Astrocyte (in vitro differentiated cells and primary cell): ENCODE measurements at regions not wholly inside any gene's neighbourhood (a gene's known extent, or its start where the extent isn't known, plus 50 kb on each side); places are given as distances from the start of the nearest gene placed in this dataset.

Source experiments
- DNase-seq: peaks from one replicate; pipeline ENCODE4 v3.0.0-alpha.2; 2010; ENCODE audit warnings: low read depth
- FAIRE-seq: peaks from 2 replicates; lab custom pipeline; 2011; peaks lifted over from hg19 to GRCh38; lab: Jason Lieb, UNC
- H2AFZ ChIP-seq: 2 replicates; pipeline ENCODE4 v1.6.0; 2012; ENCODE audit warnings: low read depth, low read length, inconsistent platforms
- H3K27ac ChIP-seq: 2 replicates; pipeline ENCODE4 v1.5.1; 2011; ENCODE audit warnings: low read depth, low read length, inconsistent platforms
- H3K27me3 ChIP-seq: 2 replicates; pipeline ENCODE4 v1.6.0; 2011; ENCODE audit warnings: low read length, inconsistent platforms; ENCODE audit not compliant: insufficient read depth
- H3K36me3 ChIP-seq: 2 replicates; pipeline ENCODE4 v1.5.1; 2011; ENCODE audit warnings: low read length, inconsistent platforms; ENCODE audit not compliant: insufficient read depth
- H3K4me1 ChIP-seq: 2 replicates; pipeline ENCODE4 v1.5.1; 2011; ENCODE audit warnings: low read length, inconsistent platforms; ENCODE audit not compliant: insufficient read depth
- H3K4me2 ChIP-seq: 2 replicates; pipeline ENCODE4 v1.6.0; 2012; ENCODE audit warnings: low read length, inconsistent platforms
- H3K4me3 ChIP-seq: 2 replicates; pipeline ENCODE4 v1.5.1; 2011; ENCODE audit warnings: low read depth, mild to moderate bottlenecking, low read length, inconsistent platforms; ENCODE audit not compliant: insufficient read depth
- H3K79me2 ChIP-seq: 2 replicates; pipeline ENCODE4 v1.6.0; 2012; ENCODE audit warnings: mild to moderate bottlenecking, low read length, inconsistent platforms; ENCODE audit not compliant: insufficient read depth
- H3K9ac ChIP-seq: 2 replicates; pipeline ENCODE4 v1.6.0; 2012; ENCODE audit warnings: mild to moderate bottlenecking, low read length, inconsistent platforms
- H3K9me3 ChIP-seq: 2 replicates; pipeline ENCODE4 v1.5.1; 2012; ENCODE audit warnings: low read depth, mild to moderate bottlenecking, low read length, inconsistent platforms; ENCODE audit not compliant: insufficient read depth
- H4K20me1 ChIP-seq: 2 replicates; pipeline ENCODE4 v1.6.0; 2012; ENCODE audit warnings: low read length, inconsistent platforms; ENCODE audit not compliant: insufficient read depth
- H3K27ac Mint-ChIP-seq: one replicate; pipeline ENCODE4 v1.8.0; 2021; ENCODE audit warnings: mild to moderate bottlenecking, mixed read lengths; ENCODE audit not compliant: unreplicated experiment
- H3K27me3 Mint-ChIP-seq: one replicate; pipeline ENCODE4 v1.8.0; 2021; ENCODE audit warnings: low read depth, mixed read lengths; ENCODE audit not compliant: unreplicated experiment
- H3K36me3 Mint-ChIP-seq: one replicate; pipeline ENCODE4 v1.8.0; 2021; ENCODE audit warnings: low read depth, mixed read lengths; ENCODE audit not compliant: unreplicated experiment
- H3K4me1 Mint-ChIP-seq: one replicate; pipeline ENCODE4 v1.8.0; 2021; ENCODE audit warnings: low read depth, mixed read lengths; ENCODE audit not compliant: unreplicated experiment
- H3K4me3 Mint-ChIP-seq: one replicate; pipeline ENCODE4 v1.8.0; 2021; ENCODE audit warnings: mild to moderate bottlenecking, moderate library complexity, mixed read lengths; ENCODE audit not compliant: unreplicated experiment
- H3K9me3 Mint-ChIP-seq: one replicate; pipeline ENCODE4 v1.8.0; 2021; ENCODE audit warnings: mild to moderate bottlenecking, mixed read lengths; ENCODE audit not compliant: unreplicated experiment
- EZH2 ChIP-seq: IDR thresholded peaks from 2 replicates; pipeline ENCODE4 v1.6.1; 2012; ENCODE audit warnings: mild to moderate bottlenecking, low read length, inconsistent platforms; ENCODE audit not compliant: insufficient read depth
- TF ChIP-seq, protein P1 (sequence below): IDR thresholded peaks from 2 replicates; pipeline ENCODE4 v1.5.1; 2011; ENCODE audit warnings: low read depth, mild to moderate bottlenecking, inconsistent platforms, low read length, moderate library complexity; ENCODE audit not compliant: insufficient read depth

DNA sequence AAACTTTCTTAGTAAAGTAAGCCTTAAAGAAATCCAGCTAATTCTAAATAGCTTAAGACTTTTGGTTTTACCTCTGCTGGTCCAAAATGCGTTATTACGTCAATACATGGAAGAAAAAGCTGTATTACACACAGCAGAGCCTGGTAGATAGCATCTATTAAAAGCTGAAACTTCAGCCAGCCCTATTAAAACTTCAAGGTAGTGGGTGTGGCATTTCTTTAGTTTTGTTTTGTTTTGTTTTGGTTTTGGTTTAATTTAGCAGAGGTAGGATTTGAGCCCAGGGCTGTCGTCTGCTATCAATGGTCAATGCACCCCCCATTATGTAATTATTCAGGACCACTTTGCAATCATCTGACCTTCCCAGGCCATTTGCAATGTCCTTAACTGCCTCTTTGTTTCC is 318.4 kb upstream of the MAF start:
- Mint-ChIP-seq H3K27ac (no peak overlapping the region), H3K4me3 (no peak overlapping the region), H3K9me3 (no peaks in the 10 kb centered on the region), H3K36me3 (no peaks in the 10 kb centered on the region), H3K27me3 (no peaks in the 10 kb centered on the region), H3K4me1 (peaks cover 4% of the 10 kb centered on the region)
- no peak overlapping the region for H3K9ac ChIP-seq
- H3K36me3 ChIP-seq: no peaks in the 10 kb centered on the region
- H3K4me1 ChIP-seq: no peaks in the 10 kb centered on the region
- no peak overlapping the region for H3K4me3 ChIP-seq
- no peak overlapping the region for H3K4me2 ChIP-seq
- no peaks in the 10 kb centered on the region for H3K9me3 ChIP-seq
- no peaks in the 10 kb centered on the region for H3K79me2 ChIP-seq
- no peaks in the 10 kb centered on the region for H3K27me3 ChIP-seq
- FAIRE-seq (no peak), DNase-seq (no peak)
- no peak overlapping the region for H3K27ac ChIP-seq
- TF ChIP-seq, protein P1, sequence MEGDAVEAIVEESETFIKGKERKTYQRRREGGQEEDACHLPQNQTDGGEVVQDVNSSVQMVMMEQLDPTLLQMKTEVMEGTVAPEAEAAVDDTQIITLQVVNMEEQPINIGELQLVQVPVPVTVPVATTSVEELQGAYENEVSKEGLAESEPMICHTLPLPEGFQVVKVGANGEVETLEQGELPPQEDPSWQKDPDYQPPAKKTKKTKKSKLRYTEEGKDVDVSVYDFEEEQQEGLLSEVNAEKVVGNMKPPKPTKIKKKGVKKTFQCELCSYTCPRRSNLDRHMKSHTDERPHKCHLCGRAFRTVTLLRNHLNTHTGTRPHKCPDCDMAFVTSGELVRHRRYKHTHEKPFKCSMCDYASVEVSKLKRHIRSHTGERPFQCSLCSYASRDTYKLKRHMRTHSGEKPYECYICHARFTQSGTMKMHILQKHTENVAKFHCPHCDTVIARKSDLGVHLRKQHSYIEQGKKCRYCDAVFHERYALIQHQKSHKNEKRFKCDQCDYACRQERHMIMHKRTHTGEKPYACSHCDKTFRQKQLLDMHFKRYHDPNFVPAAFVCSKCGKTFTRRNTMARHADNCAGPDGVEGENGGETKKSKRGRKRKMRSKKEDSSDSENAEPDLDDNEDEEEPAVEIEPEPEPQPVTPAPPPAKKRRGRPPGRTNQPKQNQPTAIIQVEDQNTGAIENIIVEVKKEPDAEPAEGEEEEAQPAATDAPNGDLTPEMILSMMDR: no peak
- TF ChIP-seq EZH2: no peak
- H4K20me1 ChIP-seq: no peaks in the 10 kb centered on the region
- H2AFZ ChIP-seq: no peak overlapping the region

DNA sequence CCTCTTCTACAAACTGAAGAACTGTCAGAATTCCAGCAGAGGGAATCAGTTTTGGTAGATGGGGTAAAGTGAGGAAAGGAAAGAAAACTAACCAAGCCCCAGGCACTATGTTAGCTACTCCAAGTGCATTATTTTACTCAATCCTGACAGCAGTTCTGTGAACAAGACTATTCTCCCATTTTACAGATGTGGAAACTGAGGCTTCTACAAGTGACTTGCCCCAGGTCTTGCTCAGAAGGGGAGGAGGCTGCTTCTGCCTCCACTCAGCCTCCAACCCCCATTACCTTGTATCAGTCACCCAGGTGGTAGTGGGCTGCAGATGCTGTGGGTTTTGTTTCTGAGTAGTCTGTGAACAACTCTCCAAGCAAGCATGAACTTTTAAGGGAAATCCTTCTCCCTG is 315.2 kb upstream of the MAF start:
- no peaks in the 10 kb centered on the region for H3K36me3 Mint-ChIP-seq
- no peaks in the 10 kb centered on the region for H3K27me3 ChIP-seq
- no peak for DNase-seq
- no peak overlapping the region for H3K9ac ChIP-seq
- no peak overlapping the region for H3K4me2 ChIP-seq
- H3K36me3 ChIP-seq: no peaks in the 10 kb centered on the region
- H3K9me3 Mint-ChIP-seq: no peaks in the 10 kb centered on the region
- H3K27ac Mint-ChIP-seq: no peak overlapping the region
- H3K4me3 Mint-ChIP-seq: no peak overlapping the region
- H4K20me1 ChIP-seq: no peaks in the 10 kb centered on the region
- no peaks in the 10 kb centered on the region for H3K79me2 ChIP-seq
- TF ChIP-seq EZH2: no peak
- TF ChIP-seq, protein P1: no peak
- no peak overlapping the region for H3K27ac ChIP-seq
- H3K27me3 Mint-ChIP-seq: no peaks in the 10 kb centered on the region
- H3K4me3 ChIP-seq: no peak overlapping the region
- H3K4me1 ChIP-seq: peaks cover 2% of the 10 kb centered on the region
- H3K9me3 ChIP-seq: no peaks in the 10 kb centered on the region
- H2AFZ ChIP-seq: no peak overlapping the region
- no peak for FAIRE-seq
- H3K4me1 Mint-ChIP-seq: peaks cover 3% of the 10 kb centered on the region

DNA sequence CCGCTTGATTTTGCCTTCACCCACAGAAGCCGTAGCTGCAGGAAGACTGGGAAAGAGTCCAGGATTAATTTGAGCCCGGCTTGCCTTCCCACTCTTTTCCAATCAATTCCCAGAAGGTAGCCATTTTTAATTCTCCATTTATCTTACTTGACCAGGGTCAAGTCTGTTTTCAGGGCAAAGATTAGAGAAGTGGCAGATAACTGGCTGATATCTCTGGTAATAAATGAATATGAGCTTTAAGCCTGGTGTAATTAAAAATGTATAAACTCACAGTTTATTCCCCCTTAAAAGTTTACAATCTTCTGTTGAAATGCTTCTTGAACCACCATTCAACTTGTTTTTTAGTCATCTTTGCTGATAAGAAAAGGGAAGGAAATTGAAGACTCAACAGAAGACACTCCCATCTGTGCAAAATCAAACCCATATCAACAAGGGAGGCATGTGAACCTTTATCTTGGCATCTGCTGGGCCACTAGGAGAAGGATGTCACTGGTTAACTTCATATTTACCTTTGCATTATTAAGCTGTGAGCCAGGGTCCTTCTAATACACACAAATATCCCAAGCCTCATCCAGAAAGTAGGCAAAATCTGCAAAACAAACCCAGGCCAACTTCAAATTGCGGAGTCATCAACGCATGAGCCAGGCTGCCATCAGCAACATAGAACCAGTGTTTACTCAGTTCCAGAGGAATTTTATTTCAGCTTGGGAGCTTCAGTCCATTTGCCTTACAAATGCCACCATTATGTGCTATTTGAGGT is 314.6 kb upstream of the MAF start:
- Histone ChIP-seq H4K20me1 (no peaks in the 10 kb centered on the region), H3K36me3 (no peaks in the 10 kb centered on the region), H3K79me2 (no peaks in the 10 kb centered on the region), H3K27me3 (no peaks in the 10 kb centered on the region), H3K9ac (no peak overlapping the region), H3K9me3 (no peaks in the 10 kb centered on the region), H3K4me3 (no peak overlapping the region), H2AFZ (no peak overlapping the region), H3K4me1 (peaks cover 2% of the 10 kb centered on the region), H3K4me2 (no peak overlapping the region), H3K27ac (no peak overlapping the region)
- H3K4me1 Mint-ChIP-seq: peaks cover 5% of the 10 kb centered on the region
- FAIRE-seq (no peak), DNase-seq (no peak)
- H3K27me3 Mint-ChIP-seq: no peaks in the 10 kb centered on the region
- no peak overlapping the region for H3K4me3 Mint-ChIP-seq
- H3K36me3 Mint-ChIP-seq: no peaks in the 10 kb centered on the region
- no peaks in the 10 kb centered on the region for H3K9me3 Mint-ChIP-seq
- H3K27ac Mint-ChIP-seq: no peak overlapping the region
- TF ChIP-seq EZH2: no peak
- TF ChIP-seq, protein P1: no peak
